Spleen (tissue), 11 donors: ENCODE measurements at regions not wholly inside any gene's neighbourhood (a gene's known extent, or its start where the extent isn't known, plus 50 kb on each side); places are given as distances from the start of the nearest gene placed in this dataset.

Experiments used
- DNase-seq: peaks from one replicate; pipeline ENCODE4 v3.0.0-alpha.2; 2020
- H3K27ac ChIP-seq, 8 donors: fragments of 200-600 bp; sonication (generic) in 7 of 8; 1 replicate in 4 of 8; 2 replicates in 4 of 8; pipeline versions ENCODE4 v1.5.0 to v1.8.0; 2016 to 2021; ENCODE audit warnings: inconsistent platforms in 4 of 8, mild to moderate bottlenecking in 4 of 8, moderate library complexity in 1 of 8
- H3K27me3 ChIP-seq, 7 donors: fragments of 200-600 bp; sonication (generic) in 6 of 7; replicated peaks in 1 of 7; 1 replicate in 4 of 7; 2 replicates in 3 of 7; pipeline versions ENCODE4 v1.5.0 to v1.8.0; 2016 to 2021; ENCODE audit warnings: inconsistent platforms in 3 of 7, mild to moderate bottlenecking in 1 of 7
- H3K36me3 ChIP-seq, 6 donors: fragments of 200-600 bp; sonication (generic) in 5 of 6; 1 replicate in 4 of 6; 2 replicates in 2 of 6; pipeline versions ENCODE4 v1.5.0 to v1.8.0; 2016 to 2021; ENCODE audit warnings: inconsistent platforms in 2 of 6
- H3K4me1 ChIP-seq, 6 donors: fragments of 200-600 bp; sonication (generic) in 5 of 6; 1 replicate in 3 of 6; 2 replicates in 3 of 6; pipeline versions ENCODE4 v1.5.0 to v1.8.0; 2016 to 2021; ENCODE audit warnings: inconsistent platforms in 3 of 6
- H3K4me3 ChIP-seq, 8 donors: fragments of 200-600 bp; sonication (generic) in 7 of 8; 1 replicate in 4 of 8; 2 replicates in 4 of 8; pipeline versions ENCODE4 v1.5.0 to v1.8.0; 2016 to 2021; ENCODE audit warnings: inconsistent platforms in 4 of 8, mild to moderate bottlenecking in 4 of 8, moderate library complexity in 2 of 8
- H3K9me3 ChIP-seq, 8 donors: fragments of 200-600 bp; sonication (generic) in 7 of 8; 1 replicate in 4 of 8; 2 replicates in 4 of 8; pipeline versions ENCODE4 v1.5.0 to v1.8.0; 2016 to 2021; ENCODE audit warnings: inconsistent platforms in 4 of 8
- CTCF ChIP-seq, 11 experiments: fragments of 200-600 bp in 7 of 11; fragments of 450-650 bp in 4 of 11; sonication (generic) in 4 of 11; IDR thresholded peaks in 8 of 11; conservative IDR thresholded peaks in 3 of 11; 1 replicate in 7 of 11; 2 replicates in 4 of 11; pipeline versions ENCODE4 v1.4.0 to v1.8.0; 2016 to 2021; ENCODE audit warnings: antibody characterized with exemption in 11 of 11, inconsistent platforms in 4 of 11, mild to moderate bottlenecking in 1 of 11
- POLR2A ChIP-seq, 3 donors: fragments of 450-650 bp; IDR thresholded peaks; one replicate each; pipeline ENCODE4 v1.5.1; 2017; ENCODE audit warnings: antibody characterized with exemption in 3 of 3, mild to moderate bottlenecking in 1 of 3
- POLR2AphosphoS5 ChIP-seq, 3 donors: sonication (generic); formaldehyde crosslinking; IDR thresholded peaks; one replicate each; pipeline ENCODE4 v1.5.1; 2017; ENCODE audit warnings: antibody characterized with exemption in 3 of 3
- WGBS, 5 donors: extraction: QIAGEN DNeasy Blood & Tissue Kit in 3 of 5; methylation state at CpG; one replicate each; pipeline versions ENCODE4 v1.1.5 to v1.1.7; 2013 to 2018; 5-methylcytosine and 5-hydroxymethylcytosine counted together
- intact Hi-C: fragments of 100-400 bp; cut with DNase I; formaldehyde crosslinking; loops from one replicate; pipeline ENCODE4 v1.15.0; 2023; ENCODE audit warnings: low total_unique reads
- donor health status: healthy with polysubstance abuse.
- donor health status: DM: no; HTN: no; CAD: no; lungs with moderate emphysema.
- donor health status: DM: no; HTN: no; CAD: no.
- donor health status: Bipolar disorder and iron deficiency.
- donor health status: healthy.
- donor health status: DM: no; HTN: no; CAD: no.
- donor health status: DM: yes; HTN: yes; CAD: no.

GRCh38 chr11:47915783-47916182 lies 64.6 kb upstream of the PTPRJ start:
- no peaks in the 10 kb centered on the region for H3K9me3 ChIP-seq
- no peaks in the 10 kb centered on the region for H3K36me3 ChIP-seq
- peak overlapping the region; percentile 24 to 84 (median 81) for H3K27ac ChIP-seq
- no peaks in the 10 kb centered on the region for H3K27me3 ChIP-seq
- TF ChIP-seq CTCF (IDR thresholded peaks at IDR 0.05 in 8 of 11, conservative IDR thresholded peaks at IDR 0.05 in 3 of 11) = no peak
- TF ChIP-seq POLR2A (IDR thresholded peaks at IDR 0.05) = no peak
- no peak for TF ChIP-seq POLR2AphosphoS5 (IDR thresholded peaks at IDR 0.05)
- intact Hi-C loops = loop anchor here (10.0 kb wide), 1 partner anchor 61 kb away; no protein-coding TSS in a partner anchor
- H3K4me3 ChIP-seq = no peak overlapping the region
- no peak for DNase-seq
- peaks cover 41 to 86% (median 73%) of the 10 kb centered on the region in 6 donors for H3K4me1 ChIP-seq

DNA sequence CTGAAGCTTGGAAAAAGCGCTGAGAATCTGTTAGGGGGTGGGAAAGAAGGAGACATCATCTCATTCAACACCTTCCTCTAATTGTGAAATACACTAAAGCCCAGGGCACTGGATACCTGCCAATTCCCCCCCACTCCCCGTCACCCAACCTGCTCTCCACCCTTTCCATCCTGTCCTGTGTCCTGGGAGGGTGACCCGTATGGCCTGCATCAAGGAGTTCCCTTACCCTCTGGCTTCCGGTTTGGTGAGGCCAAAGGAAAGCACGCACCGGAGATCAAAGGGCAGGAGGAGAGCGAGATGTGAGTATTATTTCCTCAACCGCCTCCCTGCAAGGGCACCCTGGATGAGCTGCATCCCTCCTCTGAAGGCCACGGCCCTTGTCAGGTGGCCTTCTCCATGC lies 65.0 kb upstream of the PTPRJ start:
- TF ChIP-seq POLR2AphosphoS5 (IDR thresholded peaks at IDR 0.05) (peak in 2 of 3 donors; percentile 74 to 80), CTCF (IDR thresholded peaks at IDR 0.05 in 8 of 11, conservative IDR thresholded peaks at IDR 0.05 in 3 of 11) (no peak)
- peak overlapping the region in 7 of 8 donors; percentile 65 to 84 (median 82) for H3K27ac ChIP-seq
- intact Hi-C loops = loop anchor here (10.0 kb wide), 1 partner anchor 61 kb away; no protein-coding TSS in a partner anchor
- peaks cover 39 to 82% (median 69%) of the 10 kb centered on the region in 6 donors for H3K4me1 ChIP-seq
- H3K36me3 ChIP-seq = no peaks in the 10 kb centered on the region
- H3K4me3 ChIP-seq = no peak overlapping the region
- no peaks in the 10 kb centered on the region for H3K27me3 ChIP-seq
- 31 to 53% (median 50%) methylated on average over 9 of the region's 9 CpGs for WGBS, 5 donors
- no peaks in the 10 kb centered on the region for H3K9me3 ChIP-seq
- DNase-seq = peak; percentile 80

DNA sequence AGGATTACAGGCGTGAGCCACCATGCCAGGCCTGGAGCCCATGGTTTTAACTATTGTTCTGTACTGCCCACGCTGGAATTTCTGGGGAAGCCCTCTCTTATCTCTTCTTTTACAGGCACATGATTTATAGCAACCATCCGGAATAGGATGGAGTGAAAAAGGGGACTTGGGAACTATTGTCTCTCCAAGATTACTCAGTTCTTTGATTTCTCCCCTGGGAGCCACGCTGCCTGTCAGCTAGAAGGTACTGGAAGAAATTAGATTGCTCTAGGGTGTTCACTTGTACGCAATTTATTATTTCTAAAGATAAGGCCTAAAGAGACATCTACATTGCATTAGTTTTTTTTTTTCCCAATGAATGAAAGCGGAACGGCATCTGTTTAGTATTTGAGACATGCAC lies 65.6 kb upstream of the PTPRJ start:
- no peak overlapping the region for H3K4me3 ChIP-seq
- intact Hi-C loops = loop anchor here (10.0 kb wide), 1 partner anchor 60 kb away; no protein-coding TSS in a partner anchor
- TF ChIP-seq POLR2AphosphoS5 (IDR thresholded peaks at IDR 0.05) (no peak), POLR2A (IDR thresholded peaks at IDR 0.05) (no peak), CTCF (IDR thresholded peaks at IDR 0.05 in 8 of 11, conservative IDR thresholded peaks at IDR 0.05 in 3 of 11) (no peak)
- peak overlapping the region in 6 of 8 donors; percentile 65 to 84 (median 82) for H3K27ac ChIP-seq
- no peak for DNase-seq
- no peaks in the 10 kb centered on the region for H3K27me3 ChIP-seq
- 75 to 84% (median 79%) methylated on average over 7 of the region's 7 CpGs for WGBS, 5 donors
- H3K9me3 ChIP-seq = no peaks in the 10 kb centered on the region
- H3K4me1 ChIP-seq = peaks cover 39 to 79% (median 63%) of the 10 kb centered on the region in 6 donors
- no peaks in the 10 kb centered on the region for H3K36me3 ChIP-seq

- peak overlapping the region in 2 of 8 donors; percentile 82 to 83 for H3K27ac ChIP-seq
- DNase-seq = no peak
- no peak for TF ChIP-seq POLR2AphosphoS5 (IDR thresholded peaks at IDR 0.05)
- no peak for TF ChIP-seq POLR2A (IDR thresholded peaks at IDR 0.05)
- no peak for TF ChIP-seq CTCF (IDR thresholded peaks at IDR 0.05 in 8 of 11, conservative IDR thresholded peaks at IDR 0.05 in 3 of 11)
- 83 to 87% (median 84%) methylated on average over 8 of the region's 8 CpGs for WGBS, 5 donors
- intact Hi-C loops = loop anchor here (10.0 kb wide), 1 partner anchor 59 kb away; no protein-coding TSS in a partner anchor
- no peaks in the 10 kb centered on the region for H3K36me3 ChIP-seq
- no peak overlapping the region for H3K4me3 ChIP-seq
- no peaks in the 10 kb centered on the region for H3K9me3 ChIP-seq
- peaks cover 31 to 73% (median 53%) of the 10 kb centered on the region in 6 donors for H3K4me1 ChIP-seq
- no peaks in the 10 kb centered on the region for H3K27me3 ChIP-seq
Observed at GRCh38 chr11:47913529-47914244, 65.5 kb upstream of the NUP160 start.
